Tibial artery (tissue), 4 donors: ENCODE measurements at regions not wholly inside any gene's neighbourhood (a gene's known extent, or its start where the extent isn't known, plus 50 kb on each side); places are given as distances from the start of the nearest gene placed in this dataset.
"Not testable (repeated sequence)": the region's sequence is repeated elsewhere in the genome, so short reads cannot be mapped to it uniquely, and the experiment has no call there.

Experiments used
- DNase-seq, 2 donors: peaks; one replicate each; pipeline ENCODE4 v3.0.0-alpha.2; 2019
- H3K27ac ChIP-seq, 2 donors: fragments of 200-600 bp; sonication (generic) in 1 of 2; 1 replicate in 1 of 2; 2 replicates in 1 of 2; pipeline ENCODE4 v1.5.1; 2018 to 2019; ENCODE audit warnings: mild to moderate bottlenecking in 1 of 2
- H3K27me3 ChIP-seq, 2 donors: fragments of 200-600 bp; sonication (generic) in 1 of 2; one replicate each; pipeline versions ENCODE4 v1.5.1 to v1.6.0; 2016 to 2019
- H3K36me3 ChIP-seq, 3 donors: fragments of 200-600 bp; sonication (generic) in 2 of 3; one replicate each; pipeline ENCODE4 v1.5.1; 2016 to 2019; ENCODE audit warnings: mild to moderate bottlenecking in 2 of 3
- H3K4me1 ChIP-seq, 4 donors: fragments of 200-600 bp; sonication (generic) in 2 of 4; 1 replicate in 3 of 4; 2 replicates in 1 of 4; pipeline ENCODE4 v1.5.1; 2016 to 2019
- H3K4me3 ChIP-seq, 2 donors: fragments of 200-600 bp; sonication (generic) in 1 of 2; 1 replicate in 1 of 2; 2 replicates in 1 of 2; pipeline ENCODE4 v1.5.1; 2018 to 2019; ENCODE audit warnings: mild to moderate bottlenecking in 2 of 2
- H3K9me3 ChIP-seq, 3 donors: fragments of 200-600 bp; sonication (generic) in 1 of 3; one replicate each; pipeline ENCODE4 v1.5.1; 2016 to 2019
- CTCF ChIP-seq, 2 experiments: fragments of 200-600 bp in 1 of 2; fragments of 450-650 bp in 1 of 2; IDR thresholded peaks; one replicate each; pipeline ENCODE4 v1.5.1; 2017 to 2019; ENCODE audit warnings: antibody characterized with exemption in 2 of 2, mild to moderate bottlenecking in 1 of 2, moderate library complexity in 1 of 2
- intact Hi-C: fragments of 100-400 bp; cut with DNase I; formaldehyde crosslinking; loops from one replicate; pipeline ENCODE4 v1.15.0; 2023; ENCODE audit warnings: low total_unique reads

DNA sequence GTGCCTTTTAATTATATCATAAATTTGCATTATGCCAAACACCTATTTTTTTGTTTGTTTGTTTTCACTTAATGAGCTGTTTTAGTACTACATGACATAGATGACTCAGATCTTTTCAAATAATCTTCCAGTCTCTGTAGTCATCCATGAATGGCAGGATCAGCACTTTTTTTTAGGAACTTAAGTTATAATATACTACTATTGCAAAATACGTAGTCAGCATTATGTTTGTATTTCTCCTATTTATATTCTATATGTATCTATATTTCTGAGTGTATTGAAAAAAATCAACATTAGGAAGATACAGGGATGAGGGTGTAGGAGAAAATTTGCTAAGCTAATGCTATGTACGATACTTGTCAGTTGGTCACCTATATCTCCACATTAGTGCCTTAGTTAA lies 773.1 kb upstream of the AGA start:
- no peaks in the 10 kb centered on the region for H3K36me3 ChIP-seq
- H3K4me1 ChIP-seq: no peaks in the 10 kb centered on the region
- no peak for DNase-seq
- intact Hi-C loops: no loop called here
- TF ChIP-seq CTCF (IDR thresholded peaks at IDR 0.05): no peak
- no peak overlapping the region for H3K4me3 ChIP-seq
- no peaks in the 10 kb centered on the region for H3K9me3 ChIP-seq
- no peak overlapping the region for H3K27ac ChIP-seq
- H3K27me3 ChIP-seq: no peaks in the 10 kb centered on the region

DNA sequence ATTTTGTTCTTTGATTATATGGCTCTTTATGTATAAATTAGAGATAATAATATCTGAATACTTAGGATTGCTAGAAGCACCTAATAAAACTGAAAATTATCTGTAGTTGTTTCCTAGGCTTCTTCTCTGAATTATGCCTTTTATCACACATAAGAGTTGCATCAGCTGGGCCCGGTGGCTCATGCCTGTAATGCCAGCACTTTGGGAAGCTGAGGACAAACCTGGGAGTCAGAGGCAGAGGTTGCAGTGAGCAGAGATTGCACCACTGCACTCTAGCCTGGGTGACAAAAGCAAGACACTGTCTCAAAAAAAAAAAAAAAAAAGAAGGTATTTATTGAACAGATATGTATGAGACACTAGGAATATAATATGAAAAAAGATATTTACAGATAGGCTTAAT lies 773.5 kb upstream of the AGA start:
- no peaks in the 10 kb centered on the region for H3K4me1 ChIP-seq
- intact Hi-C loops: no loop called here
- H3K27ac ChIP-seq: no peak overlapping the region
- no peak for DNase-seq
- H3K36me3 ChIP-seq: no peaks in the 10 kb centered on the region
- H3K9me3 ChIP-seq: no peaks in the 10 kb centered on the region
- no peak for TF ChIP-seq CTCF (IDR thresholded peaks at IDR 0.05)
- H3K4me3 ChIP-seq: no peak overlapping the region
- no peaks in the 10 kb centered on the region for H3K27me3 ChIP-seq

DNA sequence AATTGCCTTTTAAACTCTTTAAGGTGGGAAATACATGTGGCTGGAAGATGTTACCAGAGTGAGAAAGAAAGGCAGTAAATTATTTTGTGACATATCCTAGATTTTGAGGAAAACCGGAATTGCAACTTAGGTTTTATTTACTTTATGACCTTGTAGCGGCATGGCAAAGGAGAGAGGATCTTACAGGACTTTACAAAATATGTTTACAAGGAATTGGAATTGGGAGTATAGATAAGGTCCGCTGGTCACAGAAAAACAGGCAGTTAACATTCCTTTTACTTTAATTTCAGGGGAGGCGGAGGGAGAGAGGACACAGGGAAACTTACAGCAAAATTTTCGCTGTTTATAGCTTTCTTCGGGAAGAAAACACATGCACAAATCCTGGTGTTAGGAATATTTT lies 784.2 kb upstream of the AGA start:
- H3K4me3 ChIP-seq, H3K4me1 ChIP-seq, DNase-seq, H3K27me3 ChIP-seq, H3K9me3 ChIP-seq, intact Hi-C loops, H3K27ac ChIP-seq, H3K36me3 ChIP-seq: not testable (repeated sequence)

DNA sequence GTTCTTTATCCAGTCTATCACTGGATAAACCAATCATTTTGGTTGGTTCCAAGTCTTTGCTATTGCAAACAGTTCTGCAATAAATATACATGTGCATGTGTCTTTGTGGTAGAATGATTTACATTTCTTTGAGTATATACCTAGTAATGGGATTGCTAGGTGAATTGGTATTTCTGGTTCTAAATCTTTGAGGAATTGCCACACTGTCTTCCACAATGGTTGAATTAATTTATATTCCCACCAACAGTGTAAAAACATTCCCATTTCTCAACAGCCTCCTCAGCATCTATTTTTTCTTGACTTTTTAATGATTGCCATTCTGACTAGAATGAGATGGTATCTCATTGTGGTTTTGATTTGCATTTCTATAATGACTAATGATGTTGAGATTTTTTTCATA lies 791.7 kb upstream of the AGA start:
- H3K9me3 ChIP-seq: no peaks in the 10 kb centered on the region
- no peaks in the 10 kb centered on the region for H3K4me1 ChIP-seq
- no peak overlapping the region for H3K27ac ChIP-seq
- no peak for DNase-seq
- intact Hi-C loops: no loop called here
- no peak for TF ChIP-seq CTCF (IDR thresholded peaks at IDR 0.05)
- H3K27me3 ChIP-seq: no peaks in the 10 kb centered on the region
- H3K4me3 ChIP-seq: no peak overlapping the region
- H3K36me3 ChIP-seq: no peaks in the 10 kb centered on the region

DNA sequence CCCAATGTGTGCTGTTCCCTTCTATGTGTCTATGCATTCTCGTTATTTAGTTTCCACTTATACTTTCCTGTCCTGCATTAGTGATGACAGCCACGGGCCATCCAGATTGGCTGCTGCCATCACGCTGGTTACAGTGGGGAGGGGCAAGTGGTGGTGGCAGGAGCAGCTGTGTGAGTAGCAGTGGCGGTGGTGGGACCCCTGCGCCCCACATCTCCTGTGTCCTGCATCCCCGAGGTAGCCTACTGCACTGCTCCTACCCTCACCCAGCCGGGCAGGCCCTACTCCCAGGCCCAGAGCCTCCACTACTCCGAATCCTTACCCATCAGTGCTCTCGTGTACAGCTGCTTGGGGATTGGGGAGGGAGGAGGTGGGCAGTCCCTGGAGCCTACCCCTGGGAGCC lies 798.7 kb upstream of the AGA start:
- no peak for DNase-seq
- Histone ChIP-seq H3K4me1 (no peaks in the 10 kb centered on the region), H3K27ac (no peak overlapping the region), H3K36me3 (no peaks in the 10 kb centered on the region), H3K4me3 (no peak overlapping the region), H3K27me3 (no peaks in the 10 kb centered on the region), H3K9me3 (peaks cover 0 to 12% (median 0%) of the 10 kb centered on the region in 3 donors)
- intact Hi-C loops: no loop called here
- TF ChIP-seq CTCF (IDR thresholded peaks at IDR 0.05): no peak

DNA sequence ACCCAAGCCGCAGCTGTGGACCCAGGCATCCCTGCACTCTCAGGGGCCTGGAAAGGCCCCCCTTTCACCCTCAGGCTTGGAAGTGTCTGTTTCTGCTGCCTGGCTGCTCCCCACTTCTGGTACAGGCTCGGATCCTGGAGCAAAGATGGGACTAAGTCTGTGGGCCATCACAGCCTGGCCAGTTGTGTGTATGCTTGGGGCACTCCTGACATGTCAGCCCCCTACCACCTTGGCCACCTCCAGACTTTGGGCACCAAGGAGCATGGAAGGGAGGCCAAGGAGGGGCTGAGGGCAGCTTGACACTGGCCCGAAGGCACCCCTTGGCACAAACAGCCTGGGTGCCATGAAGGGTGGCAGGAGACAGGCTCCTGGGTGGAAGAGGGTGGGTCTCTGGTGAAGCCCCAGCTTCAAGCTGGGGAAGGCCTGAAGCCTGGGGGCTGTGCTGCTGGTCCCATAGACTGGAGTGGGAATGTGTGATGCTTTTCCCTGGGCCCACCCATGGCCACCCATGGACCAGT lies 799.4 kb upstream of the AGA start:
- no peak for TF ChIP-seq CTCF (IDR thresholded peaks at IDR 0.05)
- H3K27ac ChIP-seq: no peak overlapping the region
- no peaks in the 10 kb centered on the region for H3K27me3 ChIP-seq
- H3K4me3 ChIP-seq: no peak overlapping the region
- no peaks in the 10 kb centered on the region for H3K4me1 ChIP-seq
- peaks cover 0 to 12% (median 0%) of the 10 kb centered on the region in 3 donors for H3K9me3 ChIP-seq
- no peak for DNase-seq
- no peaks in the 10 kb centered on the region for H3K36me3 ChIP-seq
- intact Hi-C loops: no loop called here
